ENCODE measurements at regions not wholly inside any gene's neighbourhood (a gene's known extent, or its start where the extent isn't known, plus 50 kb on each side); places are given as distances from the start of the nearest gene placed in this dataset.

DNA sequence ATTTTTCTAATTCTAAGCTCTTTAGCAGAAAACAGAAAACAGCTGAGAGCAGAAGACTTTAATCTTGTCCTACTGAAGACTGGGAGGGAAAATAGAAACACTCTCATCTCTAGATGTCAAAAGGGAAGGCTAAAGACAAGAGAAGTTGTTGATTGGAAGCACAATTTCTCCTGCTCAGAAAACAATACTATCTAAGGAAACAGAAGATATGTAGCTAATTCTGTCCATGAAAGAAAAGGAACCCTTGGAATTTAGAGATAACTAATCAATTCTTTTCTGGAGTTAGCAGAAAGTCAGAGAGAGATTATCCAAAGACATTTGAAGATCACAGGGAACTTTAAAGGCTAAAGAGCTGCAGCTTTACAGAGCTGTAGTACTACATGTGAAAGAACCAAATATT is 126.2 kb downstream of the HSD17B3 start:
- intact Hi-C loops (cut with DNase I) = no loop called here
- no peak for DNase-seq
- Histone ChIP-seq H3K27me3 (peaks cover 0 to 69% (median 32%) of the 10 kb centered on the region in 7 donors), H3K27ac (no peak overlapping the region), H3K36me3 (no peaks in the 10 kb centered on the region), H3K4me1 (peaks cover 0 to 8% (median 0%) of the 10 kb centered on the region in 9 donors), H3K9me3 (no peaks in the 10 kb centered on the region), H3K4me3 (no peak overlapping the region)
- TF ChIP-seq, protein P1, sequence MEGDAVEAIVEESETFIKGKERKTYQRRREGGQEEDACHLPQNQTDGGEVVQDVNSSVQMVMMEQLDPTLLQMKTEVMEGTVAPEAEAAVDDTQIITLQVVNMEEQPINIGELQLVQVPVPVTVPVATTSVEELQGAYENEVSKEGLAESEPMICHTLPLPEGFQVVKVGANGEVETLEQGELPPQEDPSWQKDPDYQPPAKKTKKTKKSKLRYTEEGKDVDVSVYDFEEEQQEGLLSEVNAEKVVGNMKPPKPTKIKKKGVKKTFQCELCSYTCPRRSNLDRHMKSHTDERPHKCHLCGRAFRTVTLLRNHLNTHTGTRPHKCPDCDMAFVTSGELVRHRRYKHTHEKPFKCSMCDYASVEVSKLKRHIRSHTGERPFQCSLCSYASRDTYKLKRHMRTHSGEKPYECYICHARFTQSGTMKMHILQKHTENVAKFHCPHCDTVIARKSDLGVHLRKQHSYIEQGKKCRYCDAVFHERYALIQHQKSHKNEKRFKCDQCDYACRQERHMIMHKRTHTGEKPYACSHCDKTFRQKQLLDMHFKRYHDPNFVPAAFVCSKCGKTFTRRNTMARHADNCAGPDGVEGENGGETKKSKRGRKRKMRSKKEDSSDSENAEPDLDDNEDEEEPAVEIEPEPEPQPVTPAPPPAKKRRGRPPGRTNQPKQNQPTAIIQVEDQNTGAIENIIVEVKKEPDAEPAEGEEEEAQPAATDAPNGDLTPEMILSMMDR (IDR thresholded peaks at IDR 0.05) = no peak
- ATAC-seq = no peak

- H3K4me3 ChIP-seq = no peak overlapping the region
- peaks cover 0 to 65% (median 32%) of the 10 kb centered on the region in 7 donors for H3K27me3 ChIP-seq
- WGBS, 2 donors = 93 to 94% methylated on average over 1 of the region's 1 CpG
- DNase-seq = no peak
- no peak for ATAC-seq
- TF ChIP-seq, protein P1 (IDR thresholded peaks at IDR 0.05) = no peak
- H3K36me3 ChIP-seq = no peaks in the 10 kb centered on the region
- H3K9me3 ChIP-seq = no peaks in the 10 kb centered on the region
- intact Hi-C loops (cut with DNase I) = no loop called here
- no peak overlapping the region for H3K27ac ChIP-seq
- H3K4me1 ChIP-seq = peaks cover 0 to 8% (median 0%) of the 10 kb centered on the region in 9 donors
Observed at GRCh38 chr9:96175001-96175400, 127.0 kb downstream of the HSD17B3 start.

- WGBS, 2 donors = 82 to 87% methylated on average over 3 of the region's 3 CpGs
- H3K27me3 ChIP-seq = peaks cover 0 to 65% (median 32%) of the 10 kb centered on the region in 7 donors
Observed at GRCh38 chr9:96174371-96174770, 127.6 kb downstream of the HSD17B3 start.

DNA sequence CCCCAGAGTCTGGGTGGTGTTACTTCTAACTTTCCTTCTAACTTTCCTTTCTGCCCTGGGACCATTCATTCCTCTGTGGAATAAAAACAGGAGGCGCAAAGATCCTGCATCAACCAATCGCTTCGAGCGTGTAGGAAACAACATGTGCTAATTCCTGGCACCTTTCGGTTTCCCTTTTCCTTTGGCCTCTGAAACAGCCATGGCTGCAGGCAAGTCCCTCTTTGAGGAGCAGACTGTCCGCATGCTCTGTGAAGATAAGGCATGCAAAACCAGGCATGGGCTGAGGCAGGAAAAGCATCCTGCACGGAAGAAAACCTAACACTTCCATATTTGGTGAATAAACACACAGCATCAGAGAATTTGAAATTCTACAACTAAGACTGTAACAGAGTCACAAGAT is 128.3 kb downstream of the HSD17B3 start:
- no peak for ATAC-seq
- WGBS, 2 donors = 62 to 63% methylated on average over 7 of the region's 7 CpGs

More at GRCh38 chr9:96174371-96174770, 127.6 kb downstream of the HSD17B3 start:
- peaks cover 0 to 8% (median 0%) of the 10 kb centered on the region in 9 donors for H3K4me1 ChIP-seq
- TF ChIP-seq, protein P1 (IDR thresholded peaks at IDR 0.05) = no peak
- no peak overlapping the region for H3K27ac ChIP-seq
- H3K4me3 ChIP-seq = no peak overlapping the region
- no peaks in the 10 kb centered on the region for H3K36me3 ChIP-seq
- no peaks in the 10 kb centered on the region for H3K9me3 ChIP-seq
- DNase-seq = no peak
- intact Hi-C loops (cut with DNase I) = no loop called here
- ATAC-seq = no peak

More for the DNA sequence above, 128.3 kb downstream of the HSD17B3 start:
- TF ChIP-seq, protein P1 (IDR thresholded peaks at IDR 0.05) = no peak
- Histone ChIP-seq H3K9me3 (no peaks in the 10 kb centered on the region), H3K27ac (no peak overlapping the region), H3K36me3 (no peaks in the 10 kb centered on the region), H3K4me1 (peaks cover 0 to 8% (median 0%) of the 10 kb centered on the region in 9 donors), H3K27me3 (peaks cover 0 to 66% (median 37%) of the 10 kb centered on the region in 7 donors), H3K4me3 (no peak overlapping the region)
- DNase-seq = no peak
- intact Hi-C loops (cut with DNase I) = no loop called here

All from heart right ventricle (tissue), 16 donors.